HG03135 (cell line): ENCODE measurements at regions not wholly inside any gene's neighbourhood (a gene's known extent, or its start where the extent isn't known, plus 50 kb on each side); places are given as distances from the start of the nearest gene placed in this dataset.
A peak's percentile ranks its signal among the peaks of the same experiment; 100 is the strongest.
"Not testable (repeated sequence)": the region's sequence is repeated elsewhere in the genome, so short reads cannot be mapped to it uniquely, and the experiment has no call there.

Experiments
- ATAC-seq: cut with Tn5 transposase; IDR thresholded peaks from one replicate; pipeline ENCODE4 v1.9.1; 2021; ENCODE audit warnings: mild to moderate bottlenecking, moderate library complexity; ENCODE audit not compliant: unreplicated experiment

DNA sequence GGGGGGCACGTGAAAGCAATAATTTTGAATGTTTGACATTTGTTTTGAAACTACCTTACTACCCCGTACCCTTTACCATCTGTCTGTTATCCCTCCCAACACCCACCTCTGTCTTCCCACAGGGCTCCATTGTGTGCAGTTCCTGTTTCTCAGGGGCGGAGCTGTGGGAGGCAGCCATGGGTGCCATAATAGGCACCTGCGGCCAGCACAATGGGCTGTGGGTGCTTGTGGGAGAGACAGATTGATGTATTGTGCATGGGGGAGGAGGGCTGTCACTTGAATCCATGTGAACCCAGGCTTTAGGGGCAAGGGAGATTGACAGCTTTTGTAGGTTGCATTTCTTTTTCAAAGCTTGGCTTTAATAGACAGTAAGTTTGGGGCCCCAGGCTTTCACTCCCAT lies 122.6 kb upstream of the CXorf66 start:
- no peak for ATAC-seq

DNA sequence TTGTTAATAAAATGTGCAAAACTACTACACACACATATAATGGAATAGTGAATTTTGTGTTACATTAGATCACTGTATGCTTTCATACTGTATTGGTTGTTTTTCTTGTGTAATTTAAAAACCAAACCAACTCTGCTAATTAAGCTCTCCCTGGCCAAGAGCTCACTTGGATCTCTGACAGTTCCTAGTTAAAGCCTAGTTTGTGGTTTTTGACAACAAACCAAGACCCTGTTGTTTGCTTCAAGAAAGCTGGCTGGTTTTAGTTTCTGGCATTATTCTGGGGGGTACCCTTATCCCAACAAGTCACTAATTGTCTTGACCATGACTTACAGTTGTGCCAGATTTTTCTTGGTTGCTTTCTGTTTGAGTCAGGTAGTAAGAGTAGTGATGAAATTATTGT lies 121.4 kb upstream of the CXorf66 start:
- ATAC-seq: no peak

DNA sequence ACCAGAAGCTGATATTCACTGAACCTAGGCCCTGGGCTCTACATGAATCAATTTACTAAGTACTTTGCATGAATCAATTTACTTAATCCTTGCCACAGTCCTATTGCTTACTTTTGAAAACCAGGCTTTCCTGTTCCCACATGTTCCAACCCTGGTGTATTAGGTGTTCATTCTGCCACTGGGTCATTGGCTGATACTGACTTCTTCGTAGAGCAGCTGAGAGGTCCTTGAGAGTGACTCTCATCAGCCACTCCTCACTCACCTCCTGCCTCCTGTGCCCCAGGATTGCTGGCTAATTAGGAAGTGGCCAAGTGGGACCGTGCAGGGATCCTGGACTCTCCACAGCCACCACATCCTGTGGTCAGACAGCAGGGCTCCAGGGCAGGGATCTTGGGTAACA lies 109.5 kb upstream of the CXorf66 start:
- ATAC-seq: not testable (repeated sequence)

DNA sequence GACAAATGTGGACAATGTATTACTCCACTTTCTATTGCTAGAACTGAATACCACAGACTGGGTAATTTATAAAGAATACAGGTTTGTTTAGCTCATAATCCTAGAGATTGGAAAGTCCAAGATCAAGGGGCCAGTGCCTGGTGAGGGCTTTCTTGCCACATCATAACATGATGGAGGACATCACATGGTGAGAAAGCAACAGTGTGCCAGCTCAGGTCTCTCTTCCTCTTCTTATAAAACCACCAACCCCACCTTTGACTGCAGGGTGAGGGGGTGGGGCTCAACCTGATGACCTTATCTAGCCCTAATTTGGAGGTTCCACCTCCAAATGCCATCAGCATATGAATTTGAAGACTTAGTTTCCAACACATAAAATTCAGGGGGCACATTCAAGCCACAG lies 105.7 kb upstream of the CXorf66 start:
- ATAC-seq: no peak

DNA sequence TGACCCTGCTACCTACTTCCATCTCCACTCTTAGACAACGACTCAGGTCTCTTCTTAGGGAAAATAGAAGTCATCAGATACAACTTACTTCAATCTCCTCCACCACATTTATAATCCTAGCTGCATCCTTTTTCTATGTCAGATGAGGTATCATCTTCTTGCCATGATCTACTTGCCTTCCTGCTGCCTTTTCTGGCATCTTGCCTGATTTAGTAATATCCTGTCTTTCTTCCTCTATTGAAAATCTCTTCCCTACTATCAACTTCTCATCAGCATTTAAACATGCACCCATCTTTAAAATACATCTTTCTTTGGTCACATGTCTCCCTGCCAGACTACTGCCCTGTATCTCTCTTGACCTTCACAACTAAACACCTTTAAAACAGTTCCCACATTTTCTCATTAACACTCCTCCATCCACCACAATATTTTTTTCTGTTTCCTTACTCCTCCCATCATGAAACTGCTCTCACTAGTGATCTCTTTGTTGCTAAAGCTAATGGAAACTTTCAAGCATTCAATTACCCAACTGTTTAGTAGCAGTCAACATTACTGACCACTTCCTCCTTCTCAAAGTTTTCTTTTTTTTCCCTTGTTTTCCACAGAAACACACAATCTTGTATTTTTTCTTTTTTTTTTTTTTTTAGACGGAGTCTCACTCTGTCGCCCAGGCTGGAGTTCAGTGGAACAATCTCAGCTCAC lies 100.8 kb upstream of the CXorf66 start:
- ATAC-seq: no peak

DNA sequence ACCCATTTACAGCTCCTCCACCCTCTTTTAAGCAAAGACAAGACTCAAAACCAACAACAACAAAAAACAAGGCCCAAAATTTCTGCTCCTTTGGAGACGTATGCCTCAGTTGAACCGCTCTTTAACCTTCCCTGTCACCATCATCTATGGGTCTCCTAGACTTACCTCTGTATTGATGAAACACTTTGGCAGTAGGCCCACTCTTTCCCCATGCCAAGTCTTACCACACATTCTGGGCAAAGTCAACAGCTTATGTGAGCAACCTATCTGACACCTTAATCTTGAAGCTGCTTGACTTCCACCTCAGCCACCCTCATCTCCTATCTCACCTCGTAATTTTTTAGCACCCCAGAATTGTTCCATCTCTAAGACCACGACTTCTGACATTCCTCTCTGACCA lies 99.7 kb upstream of the CXorf66 start:
- no peak for ATAC-seq

DNA sequence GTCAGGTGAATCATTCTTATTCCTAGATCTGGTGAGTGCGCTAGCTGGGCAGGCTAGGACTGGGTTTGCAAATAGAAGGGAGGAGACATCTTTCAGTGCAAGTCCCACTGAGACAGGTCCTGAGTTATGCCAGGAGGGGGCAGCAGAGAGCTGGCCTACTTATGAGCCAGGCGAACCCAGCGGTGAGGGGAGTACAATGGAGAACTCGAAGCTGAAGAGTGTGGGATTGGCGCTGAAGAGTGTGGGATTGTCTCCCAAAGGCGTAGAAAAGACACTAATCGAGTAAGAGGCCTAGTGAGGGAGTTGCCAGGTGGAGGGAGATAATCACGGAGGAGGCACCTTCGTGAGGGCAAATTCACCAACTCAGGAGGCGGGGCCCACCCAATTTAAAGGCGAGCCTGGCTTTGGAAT lies 91.7 kb upstream of the CXorf66 start:
- peak; percentile 93 for ATAC-seq

DNA sequence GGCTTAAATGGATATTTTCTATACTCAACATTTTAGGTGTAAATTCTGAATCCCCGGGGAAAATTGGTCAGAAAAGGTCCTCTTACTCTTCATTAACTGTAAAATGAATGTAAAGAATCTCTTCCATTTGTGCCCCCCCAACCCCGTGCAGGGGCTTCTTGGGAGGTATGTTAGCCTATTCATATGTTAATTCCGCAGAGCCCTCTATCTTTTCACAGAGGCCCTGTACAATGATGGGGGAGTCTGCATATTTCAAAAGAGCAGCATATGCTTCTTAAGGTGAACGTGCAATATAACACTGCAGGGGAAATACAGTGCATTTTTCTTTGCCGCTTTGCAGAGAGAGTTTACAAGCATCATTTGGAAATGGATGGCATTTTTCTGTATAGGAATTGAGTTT lies 88.5 kb upstream of the CXorf66 start:
- ATAC-seq: no peak

DNA sequence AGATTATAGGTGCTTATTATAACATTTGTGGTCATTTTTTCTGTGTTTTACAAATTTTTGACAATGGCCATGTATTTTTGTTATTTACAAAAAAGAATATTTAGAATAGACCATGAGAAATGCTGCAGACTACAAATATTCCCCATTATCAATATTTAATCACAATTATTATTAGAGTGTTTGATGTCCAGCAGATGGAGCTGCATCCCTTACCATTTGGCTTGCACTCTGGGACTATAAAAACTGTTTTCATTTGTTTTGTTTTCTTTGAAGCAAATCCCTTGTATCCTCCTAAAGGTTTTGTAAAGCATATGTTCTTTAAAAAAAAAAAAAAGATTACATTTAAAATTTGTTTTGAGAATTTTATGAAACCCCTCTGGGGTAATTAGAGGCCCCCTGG lies 85.6 kb upstream of the CXorf66 start:
- no peak for ATAC-seq

DNA sequence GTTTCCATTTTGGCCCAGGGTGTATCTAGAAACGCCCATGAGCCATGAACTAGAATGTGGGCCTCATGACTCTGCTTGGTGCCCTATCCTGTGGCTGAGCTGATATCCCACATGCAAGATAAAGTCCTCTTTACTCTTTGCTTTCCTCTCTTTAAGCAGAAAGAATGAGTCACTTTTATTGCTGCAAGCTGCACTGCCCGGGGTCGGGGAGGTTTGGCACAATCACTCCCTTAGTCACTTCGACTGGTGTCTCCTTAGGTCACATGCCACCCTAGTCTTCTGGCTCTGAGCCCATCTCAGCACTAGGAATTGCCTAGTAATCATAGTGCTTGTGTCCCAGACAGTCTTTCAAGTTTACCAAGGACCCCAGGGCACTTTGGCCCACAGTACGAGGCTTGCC lies 75.1 kb upstream of the CXorf66 start:
- ATAC-seq: no peak

DNA sequence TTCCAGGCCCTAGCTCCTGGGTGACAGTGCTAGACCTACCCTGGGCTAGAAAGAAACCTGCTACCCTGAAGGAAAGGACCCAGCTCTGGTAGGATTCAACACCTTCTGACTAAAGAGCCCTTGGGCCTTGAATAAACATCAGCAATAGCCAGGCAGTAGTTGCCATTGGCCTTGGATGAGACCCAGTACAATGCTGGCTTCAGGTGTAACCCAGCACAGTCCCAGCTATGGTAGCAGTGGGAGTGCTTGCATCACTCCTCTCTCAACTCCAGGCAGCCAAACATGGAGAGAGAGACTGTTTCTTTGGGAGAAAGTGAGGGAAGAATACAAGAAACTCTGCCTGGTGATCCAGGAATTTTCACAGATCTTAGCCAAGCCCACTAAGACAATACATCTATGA lies 73.5 kb upstream of the CXorf66 start:
- no peak for ATAC-seq

DNA sequence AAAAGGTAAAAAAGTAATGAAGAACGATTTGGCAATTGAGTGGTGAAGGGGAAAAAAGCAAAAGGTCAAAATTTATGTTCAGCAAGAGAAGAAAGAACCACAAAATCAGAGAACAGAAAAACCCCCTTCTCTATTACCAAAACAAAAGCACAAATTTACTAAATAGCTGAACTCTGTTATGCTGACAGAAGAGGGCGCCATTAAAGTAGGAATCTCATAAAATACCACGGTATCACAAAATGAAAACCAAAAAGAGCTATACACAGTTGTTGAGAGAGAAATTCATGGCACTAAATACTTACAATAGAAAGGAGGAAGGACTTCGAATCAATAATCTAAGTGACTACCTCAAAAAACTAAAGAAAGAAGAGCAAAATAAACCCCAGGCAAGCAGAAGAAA lies 69.6 kb upstream of the CXorf66 start:
- ATAC-seq: no peak

DNA sequence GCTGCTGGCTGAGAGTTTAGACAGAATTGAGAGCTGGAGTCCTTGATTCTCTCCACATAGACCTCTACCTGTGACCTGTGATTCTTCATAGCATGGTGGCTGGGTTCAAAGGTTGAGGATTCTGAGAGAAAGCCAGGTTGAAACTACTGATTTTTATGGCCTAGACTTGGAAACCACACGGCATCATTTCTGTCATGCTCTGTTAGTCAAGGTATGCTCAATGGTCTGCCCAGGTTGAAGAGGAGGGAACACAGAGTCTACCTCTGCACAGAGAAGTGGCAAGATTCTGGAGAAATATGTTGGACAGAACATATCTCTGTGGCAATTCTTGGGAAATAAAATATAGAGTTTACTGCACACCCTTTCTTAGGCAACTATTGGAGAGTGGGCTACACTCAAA lies 57.2 kb upstream of the CXorf66 start:
- ATAC-seq: no peak

DNA sequence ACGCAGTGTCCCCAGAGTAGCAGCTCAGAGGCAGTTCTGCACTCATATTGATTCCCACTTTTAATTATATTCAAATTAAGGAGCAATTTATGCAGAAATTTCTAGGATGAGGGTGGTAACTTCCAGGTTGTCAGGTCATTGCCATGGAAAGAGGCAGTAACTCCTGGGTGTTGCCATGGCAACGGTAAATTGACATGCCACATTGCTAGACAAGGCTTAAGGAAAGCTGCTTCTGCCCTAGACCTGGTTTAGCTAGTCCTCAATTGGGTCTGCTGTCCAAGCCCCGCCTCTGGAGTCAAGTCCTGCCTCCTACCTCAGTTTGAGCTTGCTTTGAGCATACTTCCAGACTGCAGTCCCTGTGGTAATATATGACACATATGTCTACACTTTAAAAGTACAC lies 53.8 kb upstream of the CXorf66 start:
- not testable (repeated sequence) for ATAC-seq
